IgD-negative memory B cell (primary cell): ENCODE measurements at regions not wholly inside any gene's neighbourhood (a gene's known extent, or its start where the extent isn't known, plus 50 kb on each side); places are given as distances from the start of the nearest gene placed in this dataset.

Experiments used
- H3K27ac Mint-ChIP-seq, 3 donors: one replicate each; pipeline ENCODE4 v1.8.0; 2020 to 2022; ENCODE audit warnings: mild to moderate bottlenecking in 3 of 3, mixed read lengths in 3 of 3, moderate library complexity in 1 of 3
- H3K27me3 Mint-ChIP-seq: one replicate; pipeline ENCODE4 v1.8.0; 2021; ENCODE audit warnings: mixed read lengths
- H3K36me3 Mint-ChIP-seq: one replicate; pipeline ENCODE4 v1.8.0; 2020; ENCODE audit warnings: mild to moderate bottlenecking, mixed read lengths
- H3K4me1 Mint-ChIP-seq, 3 donors: one replicate each; pipeline ENCODE4 v1.8.0; 2020 to 2022; ENCODE audit warnings: mixed read lengths in 3 of 3, mild to moderate bottlenecking in 1 of 3
- H3K4me3 Mint-ChIP-seq, 4 donors: one replicate each; pipeline ENCODE4 v1.8.0; 2020 to 2022; ENCODE audit warnings: mild to moderate bottlenecking in 4 of 4, mixed read lengths in 4 of 4, moderate library complexity in 3 of 4
- H3K9me3 Mint-ChIP-seq, 3 donors: one replicate each; pipeline ENCODE4 v1.8.0; 2020 to 2021; ENCODE audit warnings: mixed read lengths in 3 of 3, mild to moderate bottlenecking in 1 of 3

DNA sequence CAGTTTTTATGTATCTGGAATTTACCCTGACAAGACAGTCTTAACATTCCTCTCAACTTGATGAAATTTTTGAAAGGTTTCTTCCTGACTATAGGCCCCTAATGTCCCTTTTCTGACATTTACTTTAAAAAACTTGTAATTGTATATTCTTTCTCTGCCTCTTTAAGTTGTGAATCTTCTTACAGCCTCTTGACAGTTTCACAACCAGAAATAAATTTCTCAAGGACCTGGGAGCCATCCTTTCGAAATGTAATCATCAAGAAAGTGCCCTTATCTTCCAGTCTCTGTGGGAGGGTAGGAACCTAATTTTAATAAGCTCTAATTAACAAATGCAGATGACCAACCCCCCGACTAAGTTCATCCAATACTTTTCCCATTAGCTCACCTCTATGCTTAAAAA, 403.6 kb upstream of the GJE1 start:
- no peaks in the 10 kb centered on the region for H3K9me3 Mint-ChIP-seq
- H3K27me3 Mint-ChIP-seq = no peaks in the 10 kb centered on the region
- H3K27ac Mint-ChIP-seq = no peak overlapping the region
- H3K36me3 Mint-ChIP-seq = no peaks in the 10 kb centered on the region
- H3K4me1 Mint-ChIP-seq = no peaks in the 10 kb centered on the region
- H3K4me3 Mint-ChIP-seq = no peak overlapping the region

GRCh38 chr6:141728330-141728729, 404.4 kb upstream of the GJE1 start:
- Mint-ChIP-seq H3K9me3 (no peaks in the 10 kb centered on the region), H3K4me3 (no peak overlapping the region), H3K36me3 (no peaks in the 10 kb centered on the region), H3K27me3 (no peaks in the 10 kb centered on the region), H3K4me1 (no peaks in the 10 kb centered on the region), H3K27ac (no peak overlapping the region)

- H3K27me3 Mint-ChIP-seq = no peaks in the 10 kb centered on the region
Observed at GRCh38 chr6:141726248-141726647, 406.5 kb upstream of the GJE1 start.

DNA sequence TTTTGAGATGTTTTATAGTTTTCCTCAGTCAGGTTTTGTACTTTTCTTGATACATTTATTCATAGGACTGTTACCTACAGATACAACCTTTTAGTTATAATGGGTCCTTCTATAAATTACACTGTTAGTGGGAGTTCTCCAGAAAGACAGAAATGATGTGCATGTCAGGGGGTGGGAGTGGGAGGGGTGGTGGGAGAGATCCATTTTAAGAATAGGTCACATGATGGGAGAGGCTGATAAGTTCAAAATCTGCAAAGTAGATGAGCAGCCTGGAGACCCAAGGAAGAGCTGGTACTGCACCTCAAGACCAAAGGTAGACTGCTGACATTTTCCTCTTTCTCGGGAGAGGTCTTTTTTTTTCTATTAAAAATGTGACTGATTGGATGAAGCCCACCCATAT, 408.0 kb upstream of the GJE1 start:
- Mint-ChIP-seq H3K9me3 (no peaks in the 10 kb centered on the region), H3K36me3 (no peaks in the 10 kb centered on the region), H3K27me3 (no peaks in the 10 kb centered on the region), H3K4me1 (no peaks in the 10 kb centered on the region), H3K27ac (no peak overlapping the region), H3K4me3 (no peak overlapping the region)

More at GRCh38 chr6:141726248-141726647, 406.5 kb upstream of the GJE1 start:
- Mint-ChIP-seq H3K36me3 (no peaks in the 10 kb centered on the region), H3K4me3 (no peak overlapping the region), H3K9me3 (no peaks in the 10 kb centered on the region), H3K4me1 (no peaks in the 10 kb centered on the region), H3K27ac (no peak overlapping the region)

GRCh38 chr6:141719476-141719875, 413.2 kb upstream of the GJE1 start:
- H3K4me3 Mint-ChIP-seq = no peak overlapping the region
- H3K4me1 Mint-ChIP-seq = peaks cover 0 to 1% (median 0%) of the 10 kb centered on the region in 3 donors
- H3K36me3 Mint-ChIP-seq = no peaks in the 10 kb centered on the region
- no peaks in the 10 kb centered on the region for H3K9me3 Mint-ChIP-seq
- peaks cover 2% of the 10 kb centered on the region for H3K27me3 Mint-ChIP-seq
- no peak overlapping the region for H3K27ac Mint-ChIP-seq

GRCh38 chr6:141705431-141705830, 427.3 kb upstream of the GJE1 start:
- no peak overlapping the region for H3K27ac Mint-ChIP-seq
- H3K27me3 Mint-ChIP-seq = no peaks in the 10 kb centered on the region
- H3K4me1 Mint-ChIP-seq = no peaks in the 10 kb centered on the region
- no peaks in the 10 kb centered on the region for H3K36me3 Mint-ChIP-seq
- peaks cover 0 to 3% (median 0%) of the 10 kb centered on the region in 3 donors for H3K9me3 Mint-ChIP-seq
- H3K4me3 Mint-ChIP-seq = no peak overlapping the region

- no peak overlapping the region for H3K4me3 Mint-ChIP-seq
- no peaks in the 10 kb centered on the region for H3K27me3 Mint-ChIP-seq
- no peaks in the 10 kb centered on the region for H3K4me1 Mint-ChIP-seq
- H3K9me3 Mint-ChIP-seq = peaks cover 0 to 3% (median 0%) of the 10 kb centered on the region in 3 donors
- no peaks in the 10 kb centered on the region for H3K36me3 Mint-ChIP-seq
- no peak overlapping the region for H3K27ac Mint-ChIP-seq
Observed at GRCh38 chr6:141704151-141704550, 428.6 kb upstream of the GJE1 start.

DNA sequence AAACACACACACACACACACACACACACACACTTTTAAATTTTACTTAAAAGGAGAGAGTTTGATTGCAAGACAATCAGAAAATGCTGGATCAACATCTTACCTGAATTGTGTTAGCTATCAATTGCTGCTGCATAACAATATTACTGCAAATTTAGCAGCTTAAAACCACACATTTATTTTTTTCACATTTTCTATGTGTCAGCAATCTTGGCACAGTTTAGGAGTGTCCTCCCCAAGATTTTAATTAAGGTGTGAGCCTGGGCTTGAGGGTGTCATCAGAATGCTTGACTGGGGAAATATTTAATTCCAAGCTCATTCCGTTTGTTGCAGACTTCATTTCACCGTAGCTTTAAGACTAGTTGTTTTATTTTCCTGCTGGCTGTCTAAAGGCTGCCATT, 431.0 kb upstream of the GJE1 start:
- Mint-ChIP-seq H3K4me3 (no peak overlapping the region), H3K4me1 (no peaks in the 10 kb centered on the region), H3K27me3 (no peaks in the 10 kb centered on the region), H3K9me3 (peaks cover 0 to 6% (median 3%) of the 10 kb centered on the region in 3 donors), H3K27ac (no peak overlapping the region), H3K36me3 (no peaks in the 10 kb centered on the region)

DNA sequence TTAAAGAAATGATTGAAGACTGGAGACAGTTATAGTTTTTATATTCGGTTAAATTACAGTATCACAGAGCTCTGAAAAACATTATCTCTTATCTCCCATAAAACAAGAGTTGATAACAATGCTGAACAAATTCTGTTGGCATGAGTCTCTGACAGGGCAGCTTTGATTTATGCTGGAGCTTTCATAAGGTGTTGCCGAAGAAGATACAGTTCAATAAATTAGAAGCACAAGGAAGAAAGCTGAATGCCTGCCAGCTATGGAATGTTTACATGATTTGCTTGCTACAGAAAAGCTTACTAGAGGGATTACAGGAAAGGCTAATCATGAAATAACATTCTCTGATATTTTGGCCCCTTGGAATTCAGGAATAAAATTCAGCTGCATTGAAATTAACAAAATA, 431.9 kb upstream of the GJE1 start:
- Mint-ChIP-seq H3K9me3 (peaks cover 0 to 6% (median 3%) of the 10 kb centered on the region in 3 donors), H3K36me3 (no peaks in the 10 kb centered on the region), H3K4me3 (no peak overlapping the region), H3K4me1 (no peaks in the 10 kb centered on the region), H3K27me3 (no peaks in the 10 kb centered on the region), H3K27ac (no peak overlapping the region)

- Mint-ChIP-seq H3K36me3 (no peaks in the 10 kb centered on the region), H3K9me3 (no peaks in the 10 kb centered on the region), H3K4me1 (no peaks in the 10 kb centered on the region), H3K27ac (no peak overlapping the region), H3K27me3 (no peaks in the 10 kb centered on the region), H3K4me3 (no peak overlapping the region)
Observed at GRCh38 chr6:141688916-141689315, 443.8 kb upstream of the GJE1 start.

DNA sequence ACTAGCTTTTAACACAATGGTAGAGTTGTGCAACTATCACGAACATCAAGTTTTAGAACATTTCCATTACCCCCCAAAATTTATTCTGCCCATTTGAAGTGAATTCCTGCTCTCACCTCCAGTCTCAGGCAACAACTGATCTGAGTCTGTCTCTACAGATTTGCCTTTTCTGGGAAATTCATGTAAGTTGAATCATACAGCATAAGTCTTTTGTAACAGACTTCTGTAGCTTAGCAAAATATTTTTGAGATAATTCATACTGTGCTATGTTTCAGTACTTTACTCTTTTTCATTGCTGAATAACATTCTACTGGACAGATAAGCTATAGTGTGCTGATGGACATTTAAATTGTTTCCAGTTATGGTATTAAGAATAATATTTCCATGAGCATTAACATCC, 447.3 kb upstream of the GJE1 start:
- Mint-ChIP-seq H3K4me3 (no peak overlapping the region), H3K4me1 (no peaks in the 10 kb centered on the region), H3K27me3 (no peaks in the 10 kb centered on the region), H3K9me3 (no peaks in the 10 kb centered on the region), H3K36me3 (no peaks in the 10 kb centered on the region), H3K27ac (no peak overlapping the region)

GRCh38 chr6:141682391-141682790, 450.3 kb upstream of the GJE1 start:
- H3K27me3 Mint-ChIP-seq = no peaks in the 10 kb centered on the region
- no peaks in the 10 kb centered on the region for H3K36me3 Mint-ChIP-seq
- H3K4me1 Mint-ChIP-seq = peaks cover 0 to 1% (median 0%) of the 10 kb centered on the region in 3 donors
- H3K4me3 Mint-ChIP-seq = no peak overlapping the region
- no peaks in the 10 kb centered on the region for H3K9me3 Mint-ChIP-seq
- no peak overlapping the region for H3K27ac Mint-ChIP-seq

DNA sequence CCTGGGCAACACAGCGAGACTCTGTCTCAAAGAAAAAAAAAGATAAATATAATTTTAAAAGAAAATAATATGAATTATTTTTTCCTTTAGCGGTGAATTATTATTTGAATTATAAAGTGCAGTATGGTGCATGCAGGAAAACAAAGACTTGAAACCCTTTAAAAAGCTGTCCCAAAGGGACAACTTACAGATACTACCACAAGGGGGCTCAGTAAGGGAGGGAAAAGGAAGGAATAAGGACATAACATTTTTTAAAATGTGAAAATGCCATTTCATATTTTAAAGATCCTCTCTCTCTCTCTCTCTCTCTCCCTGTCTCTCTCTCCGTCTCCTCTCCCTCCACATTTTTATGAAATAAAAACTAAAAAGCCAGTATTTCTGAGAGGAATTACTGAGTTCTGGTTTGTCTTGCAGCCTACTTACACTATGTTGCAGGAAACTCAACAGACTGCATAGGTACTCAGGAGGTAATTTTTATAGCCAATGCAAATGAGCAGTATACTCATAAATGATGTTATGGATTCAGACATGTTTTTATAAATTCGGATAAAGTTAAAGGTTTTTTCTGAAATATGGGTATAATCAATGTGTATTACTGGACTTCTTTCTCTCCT, 455.0 kb upstream of the GJE1 start:
- Mint-ChIP-seq H3K4me3 (no peak overlapping the region), H3K27ac (no peak overlapping the region), H3K4me1 (peaks cover 0 to 1% (median 0%) of the 10 kb centered on the region in 3 donors), H3K36me3 (no peaks in the 10 kb centered on the region), H3K9me3 (no peaks in the 10 kb centered on the region), H3K27me3 (no peaks in the 10 kb centered on the region)

- peaks cover 0 to 1% (median 0%) of the 10 kb centered on the region in 3 donors for H3K4me1 Mint-ChIP-seq
- no peaks in the 10 kb centered on the region for H3K36me3 Mint-ChIP-seq
- no peak overlapping the region for H3K27ac Mint-ChIP-seq
Observed at GRCh38 chr6:141675957-141676356, 456.8 kb upstream of the GJE1 start.

DNA sequence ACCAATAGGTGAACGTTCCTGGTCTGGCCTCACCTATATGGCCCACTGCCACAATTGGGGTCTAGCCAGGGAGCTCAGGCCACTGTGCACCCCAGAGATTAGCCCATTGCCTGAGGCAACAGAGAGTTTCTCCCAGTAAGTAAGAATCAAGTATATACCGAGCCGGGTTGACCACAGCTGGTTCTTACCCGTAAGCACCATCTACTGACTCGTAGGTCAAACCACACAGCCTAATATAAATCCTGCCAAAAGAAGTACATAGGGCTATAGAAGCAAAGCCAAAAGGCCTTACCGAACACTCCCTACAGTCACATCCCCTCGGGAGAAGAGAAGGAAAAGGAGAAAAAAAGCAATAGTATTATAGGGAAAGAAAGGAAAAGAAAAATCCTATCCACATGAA, 463.6 kb upstream of the GJE1 start:
- H3K9me3 Mint-ChIP-seq = no peaks in the 10 kb centered on the region
- H3K4me1 Mint-ChIP-seq = peaks cover 0 to 1% (median 0%) of the 10 kb centered on the region in 3 donors
- no peaks in the 10 kb centered on the region for H3K27me3 Mint-ChIP-seq
- no peak overlapping the region for H3K27ac Mint-ChIP-seq
- no peak overlapping the region for H3K4me3 Mint-ChIP-seq
- peaks cover 1% of the 10 kb centered on the region for H3K36me3 Mint-ChIP-seq

More at GRCh38 chr6:141675957-141676356, 456.8 kb upstream of the GJE1 start:
- Mint-ChIP-seq H3K9me3 (no peaks in the 10 kb centered on the region), H3K27me3 (no peaks in the 10 kb centered on the region), H3K4me3 (no peak overlapping the region)

GRCh38 chr6:141667580-141668309, 465.0 kb upstream of the GJE1 start:
- no peak overlapping the region for H3K27ac Mint-ChIP-seq
- peaks cover 1% of the 10 kb centered on the region for H3K36me3 Mint-ChIP-seq
- H3K9me3 Mint-ChIP-seq = no peaks in the 10 kb centered on the region
- H3K4me1 Mint-ChIP-seq = peaks cover 0 to 1% (median 0%) of the 10 kb centered on the region in 3 donors
- no peaks in the 10 kb centered on the region for H3K27me3 Mint-ChIP-seq
- H3K4me3 Mint-ChIP-seq = no peak overlapping the region
